Keratinocyte (primary cell): ENCODE measurements at regions not wholly inside any gene's neighbourhood (a gene's known extent, or its start where the extent isn't known, plus 50 kb on each side); places are given as distances from the start of the nearest gene placed in this dataset.

Source experiments
- DNase-seq: peaks from one replicate; pipeline ENCODE4 v3.0.0-alpha.2; 2011; ENCODE audit warnings: low read depth, missing footprints, low spot score
- FAIRE-seq: peaks from 2 replicates; lab custom pipeline; 2011; peaks lifted over from hg19 to GRCh38; lab: Jason Lieb, UNC
- H2AFZ ChIP-seq: 2 replicates; pipeline ENCODE4 v1.6.0; 2012; ENCODE audit warnings: low read length, control low read depth, inconsistent platforms; ENCODE audit not compliant: control insufficient read depth
- H3K27ac ChIP-seq: 2 replicates; pipeline ENCODE4 v1.5.1; 2011; ENCODE audit warnings: low read length; ENCODE audit not compliant: control insufficient read depth, insufficient read depth
- H3K27me3 ChIP-seq: 3 replicates; pipeline ENCODE4 v1.6.0; 2011; ENCODE audit warnings: low read length; ENCODE audit not compliant: control insufficient read depth, insufficient read depth; ENCODE audit errors: extremely low read depth
- H3K36me3 ChIP-seq, 2 experiments: 2 replicates in 1 of 2; 3 replicates in 1 of 2; pipeline ENCODE4 v1.5.1; 2011; ENCODE audit warnings: low read length in 2 of 2, mild to moderate bottlenecking in 1 of 2; ENCODE audit not compliant: control insufficient read depth in 2 of 2, insufficient read depth in 2 of 2; ENCODE audit errors: extremely low read depth in 1 of 2
- H3K4me1 ChIP-seq: 3 replicates; pipeline ENCODE4 v1.5.1; 2011; ENCODE audit warnings: low read length; ENCODE audit not compliant: control insufficient read depth, insufficient read depth; ENCODE audit errors: extremely low read depth
- H3K4me2 ChIP-seq: 3 replicates; pipeline ENCODE4 v1.6.0; 2011; ENCODE audit warnings: low read depth, low read length; ENCODE audit not compliant: control insufficient read depth, insufficient read depth; ENCODE audit errors: extremely low read depth
- H3K4me3 ChIP-seq, 3 experiments: fragments of 200-600 bp in 1 of 3; sonication (generic) in 1 of 3; 2 replicates in 2 of 3; 3 replicates in 1 of 3; pipeline ENCODE4 v1.5.1; 2011 to 2016; ENCODE audit warnings: low read length in 3 of 3, mild to moderate bottlenecking in 3 of 3, control low read depth in 2 of 3, inconsistent platforms in 1 of 3, low read depth in 1 of 3, mixed read lengths in 1 of 3, mixed run types in 1 of 3, moderate library complexity in 1 of 3; ENCODE audit not compliant: control insufficient read depth in 2 of 3, insufficient read depth in 2 of 3; ENCODE audit errors: extremely low read depth in 1 of 3
- H3K79me2 ChIP-seq: 2 replicates; pipeline ENCODE4 v1.6.0; 2012; ENCODE audit warnings: low read length; ENCODE audit not compliant: control insufficient read depth, insufficient read depth
- H3K9ac ChIP-seq: 3 replicates; pipeline ENCODE4 v1.6.0; 2011; ENCODE audit warnings: low read length; ENCODE audit not compliant: control insufficient read depth, insufficient read depth; ENCODE audit errors: extremely low read depth
- H3K9me1 ChIP-seq: 3 replicates; pipeline ENCODE4 v1.6.0; 2011; ENCODE audit warnings: low read length; ENCODE audit not compliant: control insufficient read depth, insufficient read depth; ENCODE audit errors: extremely low read depth
- H3K9me3 ChIP-seq: 2 replicates; pipeline ENCODE4 v1.5.1; 2012; ENCODE audit warnings: low read depth, low read length; ENCODE audit not compliant: control insufficient read depth
- H4K20me1 ChIP-seq: 3 replicates; pipeline ENCODE4 v1.6.0; 2011; ENCODE audit warnings: low read length; ENCODE audit not compliant: control insufficient read depth, insufficient read depth; ENCODE audit errors: extremely low read depth
- EZH2 ChIP-seq: IDR thresholded peaks from one replicate; pipeline ENCODE4 v1.6.1; 2012; ENCODE audit warnings: inconsistent platforms, mild to moderate bottlenecking, low read length, moderate library complexity
- dilution Hi-C: fragments of 300-500 bp; cut with MboI; formaldehyde crosslinking; loops from one replicate; pipeline ENCODE4 v1.7.0; 2020; ENCODE audit warnings: low sequenced_read_pairs; ENCODE audit not compliant: extremely low pct_ligation_motif_present
- TF ChIP-seq, protein P1 (sequence below), 3 experiments: IDR thresholded peaks in 1 of 3; conservative IDR thresholded peaks in 1 of 3; optimal IDR thresholded peaks in 1 of 3; 2 replicates in 2 of 3; 3 replicates in 1 of 3; pipeline versions ENCODE3 to v1.5.1; 2011; ENCODE audit warnings: low read length in 3 of 3, mild to moderate bottlenecking in 3 of 3, moderate library complexity in 2 of 3, control low read depth in 1 of 3, inconsistent platforms in 1 of 3; ENCODE audit not compliant: insufficient read depth in 2 of 3; ENCODE audit errors: extremely low read depth in 1 of 3

GRCh38 chr18:47748093-47748796, 182.2 kb downstream of the SMAD2 start:
- FAIRE-seq (no peak), DNase-seq (no peak)
- no peaks in the 10 kb centered on the region for H3K36me3 ChIP-seq
- no peak overlapping the region for H3K4me3 ChIP-seq
- dilution Hi-C loops, result no loop called here
- H4K20me1 ChIP-seq, result no peaks in the 10 kb centered on the region
- H3K9me3 ChIP-seq, result no peaks in the 10 kb centered on the region
- no peaks in the 10 kb centered on the region for H3K9me1 ChIP-seq
- no peak overlapping the region for H3K4me2 ChIP-seq
- no peak overlapping the region for H2AFZ ChIP-seq
- TF ChIP-seq EZH2, result no peak
- TF ChIP-seq, protein P1, sequence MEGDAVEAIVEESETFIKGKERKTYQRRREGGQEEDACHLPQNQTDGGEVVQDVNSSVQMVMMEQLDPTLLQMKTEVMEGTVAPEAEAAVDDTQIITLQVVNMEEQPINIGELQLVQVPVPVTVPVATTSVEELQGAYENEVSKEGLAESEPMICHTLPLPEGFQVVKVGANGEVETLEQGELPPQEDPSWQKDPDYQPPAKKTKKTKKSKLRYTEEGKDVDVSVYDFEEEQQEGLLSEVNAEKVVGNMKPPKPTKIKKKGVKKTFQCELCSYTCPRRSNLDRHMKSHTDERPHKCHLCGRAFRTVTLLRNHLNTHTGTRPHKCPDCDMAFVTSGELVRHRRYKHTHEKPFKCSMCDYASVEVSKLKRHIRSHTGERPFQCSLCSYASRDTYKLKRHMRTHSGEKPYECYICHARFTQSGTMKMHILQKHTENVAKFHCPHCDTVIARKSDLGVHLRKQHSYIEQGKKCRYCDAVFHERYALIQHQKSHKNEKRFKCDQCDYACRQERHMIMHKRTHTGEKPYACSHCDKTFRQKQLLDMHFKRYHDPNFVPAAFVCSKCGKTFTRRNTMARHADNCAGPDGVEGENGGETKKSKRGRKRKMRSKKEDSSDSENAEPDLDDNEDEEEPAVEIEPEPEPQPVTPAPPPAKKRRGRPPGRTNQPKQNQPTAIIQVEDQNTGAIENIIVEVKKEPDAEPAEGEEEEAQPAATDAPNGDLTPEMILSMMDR (optimal IDR thresholded peaks at IDR 0.05 in 1 of 3, IDR thresholded peaks at IDR 0.05 in 1 of 3, conservative IDR thresholded peaks at IDR 0.05 in 1 of 3; ENCODE audit: extremely low read depth in 1 of 3, insufficient read depth in 2 of 3, low read length in 3 of 3), result no peak
- peaks cover 4% of the 10 kb centered on the region for H3K27me3 ChIP-seq
- H3K27ac ChIP-seq, result no peak overlapping the region
- H3K79me2 ChIP-seq, result no peaks in the 10 kb centered on the region
- H3K4me1 ChIP-seq, result no peaks in the 10 kb centered on the region
- H3K9ac ChIP-seq, result no peak overlapping the region

DNA sequence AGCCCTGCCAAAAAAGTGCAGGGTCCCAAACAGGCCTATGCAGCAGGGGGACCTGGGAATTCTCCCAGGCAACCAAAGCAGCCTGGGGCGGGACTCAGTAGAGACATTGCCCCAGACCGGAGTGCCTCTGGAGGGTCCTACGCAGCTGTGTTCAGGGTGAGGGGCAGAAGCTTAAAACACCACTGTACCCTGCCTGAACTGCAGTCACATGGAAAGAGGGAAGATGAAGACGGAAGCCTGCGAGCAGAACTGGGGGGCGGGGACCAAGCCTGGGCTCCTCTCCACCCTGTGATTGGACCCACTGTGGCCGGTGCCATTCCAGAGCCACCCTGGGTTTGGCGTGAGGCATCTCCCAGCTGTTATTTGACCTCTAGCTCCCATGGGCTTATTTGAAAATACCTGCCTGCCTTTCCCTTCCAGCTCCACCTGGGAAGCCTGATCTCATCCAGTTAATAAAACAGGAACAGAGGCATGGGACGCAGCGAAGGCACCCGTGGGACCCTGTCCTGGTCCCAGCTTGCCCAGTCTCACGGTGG, 183.1 kb downstream of the SMAD2 start:
- FAIRE-seq (no peak), DNase-seq (no peak)
- Histone ChIP-seq H3K27me3 (peaks cover 4% of the 10 kb centered on the region), H3K4me3 (no peak overlapping the region), H4K20me1 (no peaks in the 10 kb centered on the region), H3K4me1 (no peaks in the 10 kb centered on the region), H2AFZ (no peak overlapping the region), H3K9me1 (no peaks in the 10 kb centered on the region), H3K9ac (no peak overlapping the region), H3K9me3 (no peaks in the 10 kb centered on the region), H3K79me2 (no peaks in the 10 kb centered on the region), H3K36me3 (no peaks in the 10 kb centered on the region), H3K27ac (no peak overlapping the region), H3K4me2 (no peak overlapping the region)
- TF ChIP-seq EZH2, result no peak
- TF ChIP-seq, protein P1 (optimal IDR thresholded peaks at IDR 0.05 in 1 of 3, IDR thresholded peaks at IDR 0.05 in 1 of 3, conservative IDR thresholded peaks at IDR 0.05 in 1 of 3; ENCODE audit: extremely low read depth in 1 of 3, insufficient read depth in 2 of 3, low read length in 3 of 3), result no peak
- dilution Hi-C loops, result no loop called here
